GM23338 (cell line): ENCODE measurements at regions not wholly inside any gene's neighbourhood (a gene's known extent, or its start where the extent isn't known, plus 50 kb on each side); places are given as distances from the start of the nearest gene placed in this dataset.

Experiments used
- ATAC-seq: fragments of 200-7000 bp; cut with Tn5 transposase; 3 replicates; pipeline ENCODE4 v1.9.1; 2020
- DNase-seq: peaks from one replicate; pipeline ENCODE4 v3.0.0-alpha.2; 2015; ENCODE audit warnings: low spot score
- H2AFZ ChIP-seq: fragments of 200-600 bp; sonication (generic); 2 replicates; pipeline ENCODE4 v1.8.0; 2016; ENCODE audit warnings: antibody characterized with exemption, mild to moderate bottlenecking, moderate library complexity
- H3F3A ChIP-seq: fragments of 200-600 bp; sonication (generic); replicated peaks from 2 replicates; pipeline ENCODE4 v1.8.0; 2017; ENCODE audit warnings: antibody characterized with exemption, mixed run types, low read depth
- H3K27ac ChIP-seq: fragments of 200-600 bp; sonication (generic); 2 replicates; pipeline ENCODE4 v1.6.1; 2016; ENCODE audit warnings: low read depth
- H3K27me3 ChIP-seq: fragments of 200-600 bp; sonication (generic); 2 replicates; pipeline ENCODE4 v1.8.0; 2016; ENCODE audit warnings: mild to moderate bottlenecking, mixed run types, moderate library complexity; ENCODE audit not compliant: insufficient read depth
- H3K36me3 ChIP-seq: fragments of 200-600 bp; sonication (generic); 2 replicates; pipeline ENCODE4 v1.8.0; 2016; ENCODE audit warnings: mild to moderate bottlenecking; ENCODE audit not compliant: insufficient read depth
- H3K4me1 ChIP-seq: fragments of 200-600 bp; sonication (generic); 2 replicates; pipeline ENCODE4 v1.8.0; 2016; ENCODE audit warnings: mild to moderate bottlenecking, moderate library complexity; ENCODE audit not compliant: insufficient read depth
- H3K4me2 ChIP-seq: fragments of 200-600 bp; sonication (generic); 2 replicates; pipeline ENCODE4 v1.7.1; 2017; ENCODE audit warnings: mixed run types
- H3K4me3 ChIP-seq: fragments of 200-600 bp; sonication (generic); 2 replicates; pipeline ENCODE4 v1.6.1; 2016; ENCODE audit warnings: mixed run types
- H3K79me2 ChIP-seq: fragments of 200-600 bp; sonication (generic); replicated peaks from 2 replicates; pipeline ENCODE4 v1.8.0; 2017; ENCODE audit warnings: mild to moderate bottlenecking; ENCODE audit not compliant: insufficient read depth
- H3K9me2 ChIP-seq: fragments of 200-600 bp; sonication (generic); 2 replicates; pipeline ENCODE4 v1.8.0; 2017; ENCODE audit not compliant: insufficient read depth
- H4K20me1 ChIP-seq: fragments of 200-600 bp; sonication (generic); replicated peaks from 2 replicates; pipeline ENCODE4 v1.8.0; 2017; ENCODE audit warnings: mild to moderate bottlenecking; ENCODE audit not compliant: insufficient read depth
- H3K27ac Mint-ChIP-seq: 2 replicates; pipeline ENCODE4 v1.8.0; 2020; ENCODE audit warnings: inconsistent platforms, mild to moderate bottlenecking, moderate library complexity, mixed read lengths
- H3K27me3 Mint-ChIP-seq: 3 replicates; pipeline ENCODE4 v1.8.0; 2022; ENCODE audit warnings: low read depth, mild to moderate bottlenecking, moderate library complexity, mixed read lengths, inconsistent platforms; ENCODE audit not compliant: insufficient read depth, poor library complexity
- H3K36me3 Mint-ChIP-seq: 3 replicates; pipeline ENCODE4 v1.8.0; 2021; ENCODE audit warnings: low read depth, mild to moderate bottlenecking, inconsistent platforms, moderate library complexity, mixed read lengths
- H3K4me1 Mint-ChIP-seq: 3 replicates; pipeline ENCODE4 v1.8.0; 2020; ENCODE audit warnings: mild to moderate bottlenecking, inconsistent platforms, mixed read lengths
- H3K4me3 Mint-ChIP-seq: 3 replicates; pipeline ENCODE4 v1.8.0; 2021; ENCODE audit warnings: moderate library complexity, mild to moderate bottlenecking, inconsistent platforms, mixed read lengths
- H3K9me3 Mint-ChIP-seq: 3 replicates; pipeline ENCODE4 v1.8.0; 2020; ENCODE audit warnings: moderate library complexity, mild to moderate bottlenecking, inconsistent platforms, mixed read lengths
- CREB1 ChIP-seq: fragments of 250-450 bp; sonication (Bioruptor Pico); IDR thresholded peaks from 2 replicates; pipeline ENCODE4 v1.5.0; 2020; ENCODE audit warnings: low read depth, mild to moderate bottlenecking, moderate library complexity
- ETS1 ChIP-seq: IDR thresholded peaks from 2 replicates; pipeline ENCODE4 v1.6.1; 2016; ENCODE audit warnings: antibody characterized with exemption
- EZH2 ChIP-seq: fragments of 200-600 bp; sonication (generic); IDR thresholded peaks from one replicate; pipeline ENCODE4 v1.8.0; 2017; ENCODE audit warnings: antibody characterized with exemption, mild to moderate bottlenecking, low read depth; ENCODE audit not compliant: unreplicated experiment
- EZH2phosphoT487 ChIP-seq: fragments of 200-600 bp; sonication (generic); IDR thresholded peaks from one replicate; pipeline ENCODE4 v1.8.1; 2018; ENCODE audit warnings: antibody characterized with exemption; ENCODE audit not compliant: unreplicated experiment
- JUNB ChIP-seq: IDR thresholded peaks from one replicate; pipeline ENCODE4 v1.6.1; 2016; ENCODE audit warnings: antibody characterized with exemption; ENCODE audit not compliant: unreplicated experiment
- NANOG ChIP-seq: IDR thresholded peaks from 2 replicates; pipeline ENCODE4 v1.6.1; 2016; ENCODE audit warnings: antibody characterized with exemption, borderline replicate concordance
- POLR2AphosphoS5 ChIP-seq: IDR thresholded peaks from 2 replicates; pipeline ENCODE4 v1.6.1; 2016; ENCODE audit warnings: antibody characterized with exemption, low read depth
- TF ChIP-seq, protein P1 (sequence below), 2 experiments: fragments of 200-600 bp in 1 of 2; sonication (generic) in 1 of 2; conservative IDR thresholded peaks; 2 replicates each; pipeline versions ENCODE4 v1.5.1 to v1.6.1; 2016 to 2017; ENCODE audit warnings: antibody characterized with exemption in 2 of 2, low read depth in 2 of 2, mild to moderate bottlenecking in 2 of 2, moderate library complexity in 1 of 2

- DNase-seq (peak; percentile 3), ATAC-seq (no peak)
- no peaks in the 10 kb centered on the region for H3F3A ChIP-seq
- no peaks in the 10 kb centered on the region for H4K20me1 ChIP-seq
- H3K4me3 Mint-ChIP-seq, result no peak overlapping the region
- H2AFZ ChIP-seq, result no peak overlapping the region
- H3K27ac ChIP-seq, result no peak overlapping the region
- H3K4me1 ChIP-seq, result no peaks in the 10 kb centered on the region
- H3K4me2 ChIP-seq, result no peak overlapping the region
- H3K9me3 Mint-ChIP-seq, result peaks cover 11% of the 10 kb centered on the region; the same call in 2 of the 3 replicates
- no peaks in the 10 kb centered on the region; the same call in 1 of the 2 replicates for H3K9me2 ChIP-seq
- H3K27me3 ChIP-seq, result no peaks in the 10 kb centered on the region
- no peak overlapping the region for H3K4me3 ChIP-seq
- H3K27ac Mint-ChIP-seq, result no peak overlapping the region
- H3K27me3 Mint-ChIP-seq, result peaks cover 4% of the 10 kb centered on the region
- H3K36me3 Mint-ChIP-seq, result no peaks in the 10 kb centered on the region; the same call in 2 of the 3 replicates
- no peaks in the 10 kb centered on the region for H3K4me1 Mint-ChIP-seq
- H3K79me2 ChIP-seq, result no peaks in the 10 kb centered on the region
- no peaks in the 10 kb centered on the region for H3K36me3 ChIP-seq
- TF ChIP-seq ETS1, result no peak
- TF ChIP-seq, protein P1, sequence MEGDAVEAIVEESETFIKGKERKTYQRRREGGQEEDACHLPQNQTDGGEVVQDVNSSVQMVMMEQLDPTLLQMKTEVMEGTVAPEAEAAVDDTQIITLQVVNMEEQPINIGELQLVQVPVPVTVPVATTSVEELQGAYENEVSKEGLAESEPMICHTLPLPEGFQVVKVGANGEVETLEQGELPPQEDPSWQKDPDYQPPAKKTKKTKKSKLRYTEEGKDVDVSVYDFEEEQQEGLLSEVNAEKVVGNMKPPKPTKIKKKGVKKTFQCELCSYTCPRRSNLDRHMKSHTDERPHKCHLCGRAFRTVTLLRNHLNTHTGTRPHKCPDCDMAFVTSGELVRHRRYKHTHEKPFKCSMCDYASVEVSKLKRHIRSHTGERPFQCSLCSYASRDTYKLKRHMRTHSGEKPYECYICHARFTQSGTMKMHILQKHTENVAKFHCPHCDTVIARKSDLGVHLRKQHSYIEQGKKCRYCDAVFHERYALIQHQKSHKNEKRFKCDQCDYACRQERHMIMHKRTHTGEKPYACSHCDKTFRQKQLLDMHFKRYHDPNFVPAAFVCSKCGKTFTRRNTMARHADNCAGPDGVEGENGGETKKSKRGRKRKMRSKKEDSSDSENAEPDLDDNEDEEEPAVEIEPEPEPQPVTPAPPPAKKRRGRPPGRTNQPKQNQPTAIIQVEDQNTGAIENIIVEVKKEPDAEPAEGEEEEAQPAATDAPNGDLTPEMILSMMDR (conservative IDR thresholded peaks at IDR 0.05; ENCODE audit: low read depth in 2 of 2), result 0 out of 4 replicates have a peak, but pooled peaks of 1 of the 2 experiments have one; percentile 12
Observed at GRCh38 chr1:191929383-191929782, 228.9 kb upstream of the RGS18 start.

DNA sequence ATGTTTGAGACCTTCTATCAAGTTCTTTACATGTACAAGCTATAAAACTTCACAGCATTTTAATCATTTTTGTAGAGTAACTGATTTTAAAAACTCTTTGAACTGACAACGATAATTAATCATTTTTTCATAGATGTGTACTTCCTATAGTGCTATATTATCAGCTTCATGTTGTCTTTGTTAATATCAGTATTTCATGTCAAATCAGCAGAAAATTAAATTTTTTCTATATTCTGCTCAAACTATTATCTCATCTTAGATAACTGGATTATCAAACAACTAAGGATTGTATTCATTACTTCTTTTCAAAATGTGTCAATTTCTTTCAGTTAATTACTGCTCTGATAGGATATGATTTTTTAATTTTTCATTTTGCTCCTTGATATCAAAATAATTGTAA is 214.6 kb upstream of the RGS18 start:
- H3K79me2 ChIP-seq, result no peaks in the 10 kb centered on the region
- H2AFZ ChIP-seq, result no peak overlapping the region
- peaks cover 5% of the 10 kb centered on the region; the same call in 1 of the 2 replicates for H3K9me2 ChIP-seq
- no peaks in the 10 kb centered on the region for H4K20me1 ChIP-seq
- Mint-ChIP-seq H3K9me3 (no peaks in the 10 kb centered on the region), H3K36me3 (no peaks in the 10 kb centered on the region), H3K4me1 (no peaks in the 10 kb centered on the region), H3K4me3 (no peak overlapping the region), H3K27me3 (no peaks in the 10 kb centered on the region), H3K27ac (no peak overlapping the region)
- ATAC-seq (no peak), DNase-seq (no peak)
- no peaks in the 10 kb centered on the region for H3K36me3 ChIP-seq
- H3K27me3 ChIP-seq, result no peaks in the 10 kb centered on the region
- H3K4me1 ChIP-seq, result no peaks in the 10 kb centered on the region
- no peaks in the 10 kb centered on the region for H3F3A ChIP-seq
- no peak overlapping the region for H3K4me3 ChIP-seq
- no peak overlapping the region for H3K27ac ChIP-seq
- TF ChIP-seq NANOG (no peak), CREB1 (no peak), JUNB (no peak)
- no peak overlapping the region for H3K4me2 ChIP-seq

- no peak for DNase-seq
- Histone ChIP-seq H3K9me2 (no peaks in the 10 kb centered on the region), H3K79me2 (no peaks in the 10 kb centered on the region), H3F3A (no peaks in the 10 kb centered on the region), H3K27ac (no peak overlapping the region), H3K27me3 (no peaks in the 10 kb centered on the region), H3K4me1 (no peaks in the 10 kb centered on the region), H3K4me2 (no peak overlapping the region), H2AFZ (no peak overlapping the region), H3K4me3 (no peak overlapping the region), H3K36me3 (no peaks in the 10 kb centered on the region), H4K20me1 (no peaks in the 10 kb centered on the region)
- Mint-ChIP-seq H3K4me1 (peaks cover 2% of the 10 kb centered on the region; the same call in 1 of the 3 replicates), H3K9me3 (no peaks in the 10 kb centered on the region), H3K27ac (no peak overlapping the region), H3K27me3 (no peaks in the 10 kb centered on the region), H3K4me3 (no peak overlapping the region), H3K36me3 (no peaks in the 10 kb centered on the region)
- ATAC-seq, result no peak
- TF ChIP-seq NANOG (no peak), JUNB (no peak), EZH2phosphoT487 (no peak), EZH2 (no peak), POLR2AphosphoS5 (no peak), CREB1 (no peak)
- TF ChIP-seq, protein P1 (conservative IDR thresholded peaks at IDR 0.05; ENCODE audit: low read depth in 2 of 2), result no peak
Observed at GRCh38 chr1:191953526-191953925, 204.7 kb upstream of the RGS18 start.
